GM18870 (cell line): ENCODE measurements at regions not wholly inside any gene's neighbourhood (a gene's known extent, or its start where the extent isn't known, plus 50 kb on each side); places are given as distances from the start of the nearest gene placed in this dataset.
A peak's percentile ranks its signal among the peaks of the same experiment; 100 is the strongest.
"Not testable (repeated sequence)": the region's sequence is repeated elsewhere in the genome, so short reads cannot be mapped to it uniquely, and the experiment has no call there.

ENCODE experiments used
- ATAC-seq: cut with Tn5 transposase; IDR thresholded peaks from one replicate; pipeline ENCODE4 v1.9.1; 2021; ENCODE audit warnings: moderate library complexity; ENCODE audit not compliant: unreplicated experiment

DNA sequence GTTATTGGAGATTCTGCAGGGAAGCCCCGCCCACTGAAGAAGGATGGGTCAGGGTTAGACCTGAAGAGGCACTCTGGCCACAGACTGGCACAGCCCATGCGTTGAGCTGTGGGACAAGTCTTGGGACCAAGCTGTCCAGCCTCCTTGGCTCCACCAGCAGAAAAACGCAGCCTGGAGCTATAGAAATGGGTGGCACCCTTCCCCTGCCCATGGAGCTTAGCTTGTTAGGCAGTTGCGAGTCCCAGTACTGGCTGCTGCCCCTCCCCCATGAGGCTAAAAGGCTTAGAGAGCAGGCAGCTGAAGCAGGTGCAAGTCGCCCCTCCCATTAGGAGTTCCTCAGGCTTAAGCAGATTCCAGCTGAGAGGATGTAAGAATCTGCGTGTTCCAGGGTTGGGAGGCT is 1124.0 kb upstream of the TMEM132C start:
- ATAC-seq: no peak

DNA sequence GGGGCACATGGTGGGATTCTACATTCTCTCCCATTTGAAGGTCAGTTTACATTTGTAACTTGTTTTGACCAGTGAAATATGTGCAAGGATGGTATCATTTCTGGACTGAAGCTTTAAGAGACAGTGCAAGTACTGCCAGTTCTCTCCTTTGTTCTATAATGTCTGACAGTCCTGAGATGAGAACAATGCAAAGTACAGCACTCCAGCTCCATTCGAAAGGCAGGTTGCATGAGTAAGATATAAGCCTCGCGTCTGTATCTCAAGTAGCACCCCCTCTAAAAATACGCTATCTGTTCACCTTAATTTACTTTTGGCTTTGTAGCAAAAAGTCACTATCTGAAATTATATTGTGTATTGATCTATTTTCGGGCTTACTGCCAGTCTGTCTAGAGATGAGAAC is 1122.2 kb upstream of the TMEM132C start:
- no peak for ATAC-seq

DNA sequence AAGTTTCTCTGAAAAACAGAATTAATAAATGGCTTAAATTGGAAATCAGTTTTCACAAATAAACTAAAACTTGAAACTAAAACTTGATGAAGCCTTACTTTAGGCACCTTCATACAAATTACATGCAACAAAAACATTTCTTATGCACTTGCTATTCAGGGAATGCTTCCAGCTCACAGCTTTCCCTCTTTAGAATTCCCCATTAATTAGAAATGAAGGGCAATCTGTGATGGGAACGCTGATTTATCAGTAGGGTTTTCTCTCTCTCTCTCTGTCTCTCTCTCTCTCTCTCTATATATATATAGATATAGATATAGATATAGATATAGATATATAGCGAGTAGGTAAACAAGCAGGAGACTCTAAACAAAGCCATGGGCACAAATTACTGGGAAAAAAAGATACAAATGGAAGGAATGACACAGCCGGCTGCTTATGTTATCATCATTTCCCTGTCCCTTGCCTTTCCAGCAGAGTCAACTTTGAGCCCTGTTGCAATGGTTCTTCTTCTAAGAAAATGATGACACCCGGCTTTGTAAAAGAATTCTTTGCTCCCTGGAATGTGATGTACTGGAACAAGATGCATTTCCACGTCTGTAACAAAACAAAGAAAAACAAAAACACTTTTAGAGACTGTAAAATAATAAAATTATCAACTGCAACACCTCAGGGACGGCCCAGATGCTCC is 1121.6 kb upstream of the TMEM132C start:
- no peak for ATAC-seq

DNA sequence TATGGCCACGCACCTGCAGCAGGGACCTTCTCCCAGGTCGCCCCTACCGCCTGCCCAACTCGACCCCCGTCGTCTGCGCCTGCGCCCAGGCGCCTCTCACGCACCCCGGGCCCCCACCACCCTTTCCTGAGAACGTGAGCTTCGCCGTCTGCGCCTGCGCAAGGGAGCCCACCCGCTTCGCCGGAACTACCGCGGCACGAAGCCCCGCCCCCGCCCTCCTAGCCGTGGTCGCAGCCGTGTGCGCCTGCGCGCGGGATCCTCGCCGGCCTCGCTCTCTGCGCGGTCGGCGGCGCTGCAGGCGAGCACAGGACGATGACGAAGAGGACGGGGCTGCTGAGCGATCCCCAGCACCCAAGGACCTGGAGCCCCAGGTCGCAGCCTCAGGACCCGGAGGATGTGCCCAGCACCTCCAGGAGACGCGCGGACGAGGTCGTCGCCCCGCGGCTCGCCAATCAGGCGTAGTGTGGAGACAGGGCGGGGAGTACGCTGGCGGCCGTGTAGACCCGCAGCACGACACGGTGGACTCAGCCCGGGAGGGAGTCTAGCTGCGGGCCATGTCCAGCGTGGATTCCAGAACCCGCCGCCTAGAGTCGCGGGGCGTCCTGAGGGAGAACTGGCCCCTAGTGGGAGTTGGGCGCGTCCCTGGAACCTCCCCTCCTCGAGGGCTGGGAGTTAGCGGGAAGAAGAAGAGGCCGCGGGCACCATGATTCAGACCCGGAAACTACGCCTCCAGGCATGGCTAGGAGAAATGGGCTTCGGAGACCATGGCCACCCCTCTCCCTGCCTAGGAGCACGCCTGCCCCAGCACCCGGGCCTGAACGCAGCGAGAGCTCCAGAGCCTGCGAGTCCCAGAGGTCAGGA is 1120.8 kb upstream of the TMEM132C start:
- no peak for ATAC-seq

DNA sequence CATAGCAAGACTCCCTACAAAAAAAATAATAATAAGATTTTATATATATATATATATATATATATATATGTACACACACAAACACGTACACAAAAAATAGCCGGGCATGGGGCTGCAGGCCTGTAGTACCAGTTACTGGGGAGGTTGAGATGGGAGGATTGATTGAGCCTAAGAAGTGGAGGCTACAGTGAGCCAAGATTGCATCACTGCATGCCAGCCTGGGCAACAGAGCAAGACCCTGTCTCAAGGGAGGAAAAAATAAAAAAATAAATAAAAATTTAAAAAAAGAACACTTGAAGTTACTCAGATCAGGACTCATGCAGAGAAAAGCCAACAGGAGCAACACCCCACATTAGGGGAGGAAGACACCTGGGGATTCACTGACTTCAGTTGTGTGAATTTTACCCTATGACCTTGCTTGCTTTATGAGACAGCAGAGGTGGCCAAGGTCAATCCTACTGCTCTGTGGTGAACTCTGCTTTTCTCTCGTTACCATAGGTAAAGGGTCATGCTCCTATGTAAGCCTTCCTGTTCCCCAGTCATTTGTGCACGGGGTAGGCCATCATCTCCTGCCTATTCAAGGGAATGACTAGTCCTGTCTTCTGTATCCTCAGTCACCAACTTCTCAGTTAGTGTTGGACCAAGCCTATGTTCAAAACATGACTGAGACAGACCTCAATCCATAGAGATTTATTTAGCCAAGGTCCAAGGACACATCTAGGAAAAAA is 1119.8 kb upstream of the TMEM132C start:
- no peak for ATAC-seq

DNA sequence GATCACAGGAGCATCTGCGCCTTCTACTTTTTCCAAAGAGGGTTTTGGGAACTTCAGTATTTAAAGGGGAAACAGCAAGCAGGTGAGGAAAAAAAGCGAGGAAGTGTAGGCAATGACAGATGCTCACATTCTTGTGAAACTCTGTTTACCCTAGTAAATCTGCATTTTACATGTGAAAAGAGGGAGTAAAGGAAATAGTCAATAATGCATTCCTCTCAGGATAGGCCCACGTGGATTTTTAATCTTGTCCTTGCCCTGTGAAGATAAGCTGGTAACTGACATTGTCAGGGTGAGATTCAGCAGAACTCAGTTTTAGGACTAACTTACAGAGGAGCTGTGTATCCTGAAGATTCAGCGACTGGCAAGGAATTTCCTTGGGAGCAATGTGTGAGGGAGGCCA is 1119.2 kb upstream of the TMEM132C start:
- no peak for ATAC-seq

DNA sequence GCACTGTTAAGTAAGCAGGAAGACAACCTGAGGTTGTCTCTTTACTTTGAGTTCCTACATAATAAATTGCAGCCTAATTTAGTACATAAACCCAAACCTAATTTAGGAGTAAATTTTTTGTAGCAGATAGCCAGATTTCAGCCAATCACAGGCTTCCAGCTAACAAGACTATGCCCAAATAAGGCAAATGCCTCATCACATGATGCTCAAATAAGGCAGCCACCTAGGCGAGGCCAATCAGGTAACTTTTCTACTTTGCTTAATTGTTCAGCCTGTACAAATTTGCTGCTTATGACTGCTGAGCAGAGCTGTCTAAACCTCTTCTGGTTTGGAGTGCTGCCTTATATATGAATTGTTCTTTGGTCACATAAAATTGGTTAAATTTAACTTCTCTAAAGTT is 1118.7 kb upstream of the TMEM132C start:
- ATAC-seq: no peak

DNA sequence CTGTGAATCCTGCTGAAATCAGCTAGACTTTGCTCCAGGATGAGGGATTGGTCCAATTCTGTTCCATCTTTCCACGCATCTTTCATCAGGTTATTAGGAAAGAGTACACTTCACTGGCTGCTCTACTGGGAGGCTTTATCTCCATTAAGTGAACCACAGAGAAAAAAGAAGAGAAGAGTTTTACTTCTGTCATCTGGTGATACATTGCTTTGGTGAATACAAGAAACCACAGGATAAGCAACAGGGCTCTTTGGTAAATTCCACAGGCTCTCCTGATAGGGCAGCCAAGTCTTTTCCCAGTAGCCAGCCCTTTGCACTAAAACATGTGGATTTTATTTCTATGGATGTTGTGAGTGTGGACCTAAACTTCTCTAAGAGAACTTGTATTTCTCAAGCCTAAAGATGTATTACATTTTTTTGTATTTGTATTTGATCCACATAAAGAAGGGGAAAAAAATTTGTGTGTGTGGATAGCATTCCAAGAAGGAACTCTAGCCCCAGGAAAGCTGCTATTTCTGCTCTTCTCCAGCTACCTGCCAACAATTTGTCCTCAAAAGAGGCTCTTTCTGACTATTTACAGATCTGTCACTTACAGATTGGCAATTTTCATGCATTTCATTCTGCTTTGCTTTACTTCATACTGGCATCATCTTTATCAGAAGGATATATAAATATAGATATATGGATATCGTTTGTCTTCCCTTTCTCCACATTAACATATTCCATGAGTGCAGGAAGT is 1117.6 kb upstream of the TMEM132C start:
- ATAC-seq: no peak

DNA sequence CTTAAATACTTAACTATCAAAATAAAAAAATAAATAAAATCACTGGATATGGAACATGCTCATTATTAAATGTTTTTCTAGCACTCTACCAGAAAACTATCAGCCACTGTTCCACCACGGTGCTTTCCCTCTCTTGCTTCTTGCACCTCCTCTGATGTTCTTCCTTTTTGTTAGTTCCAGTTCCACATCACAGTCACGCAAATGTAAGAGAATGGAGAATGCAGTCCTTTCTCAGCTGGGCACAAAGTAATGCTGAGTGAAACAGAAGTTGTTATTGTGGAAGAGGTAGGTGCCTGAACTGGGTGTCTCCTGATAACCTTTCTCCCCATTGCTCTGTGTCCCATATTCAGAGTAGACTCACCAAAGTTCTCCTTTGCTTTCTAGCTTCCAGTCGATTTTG is 1116.9 kb upstream of the TMEM132C start:
- peak; percentile 77 for ATAC-seq

DNA sequence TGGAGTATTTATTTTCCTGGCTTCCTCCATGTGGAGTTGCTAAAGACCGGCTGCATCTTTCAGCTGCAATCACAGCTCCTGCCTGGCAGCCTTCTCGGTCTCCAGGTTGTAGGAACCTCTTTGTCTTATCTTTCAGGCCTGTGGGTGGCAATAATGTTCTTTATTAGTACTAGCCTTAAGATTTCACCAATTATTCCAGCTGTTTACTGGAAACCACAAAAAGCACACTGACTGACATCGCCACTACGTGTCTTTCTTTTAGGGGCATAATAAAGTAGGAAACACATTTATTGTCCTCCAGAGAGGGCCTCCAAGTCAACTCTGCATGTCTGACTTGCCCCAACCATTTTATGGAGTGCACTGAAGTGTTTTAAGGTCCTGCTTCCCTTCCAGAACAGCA is 1116.5 kb upstream of the TMEM132C start:
- ATAC-seq: peak; percentile 13

DNA sequence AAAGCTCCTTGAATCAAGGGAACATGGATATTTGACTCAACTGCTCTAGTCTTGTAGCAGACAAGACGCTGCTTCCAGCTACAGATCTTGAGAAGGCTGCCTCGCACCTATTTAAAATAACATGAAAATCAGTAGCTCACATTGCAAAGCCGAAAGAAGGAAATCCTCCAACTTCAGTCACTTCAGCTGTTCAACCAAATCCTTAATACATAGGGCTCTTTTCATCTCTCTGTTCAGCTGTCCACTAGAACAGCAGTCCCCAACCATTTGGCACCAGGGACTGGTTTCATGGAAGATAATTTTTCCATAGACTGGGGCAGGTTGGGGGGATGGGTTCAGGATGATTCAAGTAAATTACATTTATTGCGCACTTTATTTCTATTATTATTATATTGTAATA is 1116.0 kb upstream of the TMEM132C start:
- ATAC-seq: no peak

DNA sequence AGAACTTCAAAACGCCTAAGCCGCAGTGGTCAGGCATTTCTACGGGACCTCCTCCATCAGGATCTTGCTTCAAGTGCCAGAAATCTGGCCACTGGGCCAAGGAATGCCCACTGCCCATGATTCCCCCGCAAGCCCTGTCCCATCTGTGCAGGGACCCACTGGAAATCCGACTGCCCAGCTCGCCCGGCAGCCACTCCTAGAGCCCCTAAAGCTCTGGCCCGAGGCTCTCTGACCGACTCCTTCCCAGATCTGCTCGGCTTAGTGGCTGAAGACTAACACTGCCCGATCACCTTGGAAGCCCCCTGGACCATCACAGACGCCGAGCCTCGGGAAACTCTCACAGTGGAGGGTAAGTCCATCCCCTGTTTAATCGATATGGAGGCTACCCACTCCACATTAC is 1113.0 kb upstream of the TMEM132C start:
- no peak for ATAC-seq

DNA sequence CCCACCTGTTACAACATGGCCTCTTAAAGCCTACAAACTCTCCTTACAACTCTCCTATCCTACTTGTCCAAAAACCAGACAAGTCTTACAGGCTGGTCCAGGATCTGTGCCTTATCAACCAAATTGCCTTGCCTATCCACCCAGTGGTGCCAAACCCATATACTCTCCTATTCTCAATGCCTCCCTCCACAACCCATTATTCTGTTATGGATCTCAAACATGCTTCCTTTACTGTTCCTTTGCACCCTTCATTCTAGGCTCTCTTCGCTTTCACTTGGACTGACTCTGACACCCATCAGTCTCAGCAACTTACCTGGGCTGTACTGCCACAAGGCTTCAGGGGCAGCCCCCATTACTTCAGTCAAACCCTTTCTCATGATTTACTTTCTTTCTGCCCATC is 1112.1 kb upstream of the TMEM132C start:
- not testable (repeated sequence) for ATAC-seq

DNA sequence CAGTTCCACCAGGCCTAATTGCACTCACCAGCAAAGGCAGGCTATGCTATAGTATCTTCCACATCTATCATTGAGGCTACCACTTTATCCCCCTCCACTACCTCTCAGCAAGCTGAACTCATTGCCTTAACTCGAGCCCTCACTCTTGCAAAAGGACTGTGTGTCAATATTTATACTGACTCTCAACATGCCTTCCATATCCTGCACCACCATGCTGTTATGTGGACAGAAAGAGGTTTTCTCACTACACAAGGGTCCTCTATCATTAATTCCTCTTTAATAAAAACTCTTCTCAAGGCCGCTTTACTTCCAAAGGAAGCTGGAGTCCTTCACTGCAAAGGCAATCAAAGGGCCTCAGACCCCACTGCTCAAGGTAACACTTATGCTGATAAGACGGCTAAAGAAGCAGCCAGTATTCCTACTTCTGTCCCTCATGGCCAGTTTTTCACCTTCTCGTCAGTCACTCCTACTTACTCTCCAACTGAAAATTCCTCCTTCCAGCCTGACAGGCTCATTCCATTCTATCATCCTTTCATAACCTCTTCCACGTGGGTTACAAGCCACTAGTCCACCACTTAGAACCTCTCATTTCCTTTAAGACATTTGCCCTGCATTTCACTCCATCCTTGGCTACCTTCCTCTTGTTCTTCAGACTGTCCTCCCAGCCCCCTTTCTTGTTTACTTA is 1110.9 kb upstream of the TMEM132C start:
- not testable (repeated sequence) for ATAC-seq

DNA sequence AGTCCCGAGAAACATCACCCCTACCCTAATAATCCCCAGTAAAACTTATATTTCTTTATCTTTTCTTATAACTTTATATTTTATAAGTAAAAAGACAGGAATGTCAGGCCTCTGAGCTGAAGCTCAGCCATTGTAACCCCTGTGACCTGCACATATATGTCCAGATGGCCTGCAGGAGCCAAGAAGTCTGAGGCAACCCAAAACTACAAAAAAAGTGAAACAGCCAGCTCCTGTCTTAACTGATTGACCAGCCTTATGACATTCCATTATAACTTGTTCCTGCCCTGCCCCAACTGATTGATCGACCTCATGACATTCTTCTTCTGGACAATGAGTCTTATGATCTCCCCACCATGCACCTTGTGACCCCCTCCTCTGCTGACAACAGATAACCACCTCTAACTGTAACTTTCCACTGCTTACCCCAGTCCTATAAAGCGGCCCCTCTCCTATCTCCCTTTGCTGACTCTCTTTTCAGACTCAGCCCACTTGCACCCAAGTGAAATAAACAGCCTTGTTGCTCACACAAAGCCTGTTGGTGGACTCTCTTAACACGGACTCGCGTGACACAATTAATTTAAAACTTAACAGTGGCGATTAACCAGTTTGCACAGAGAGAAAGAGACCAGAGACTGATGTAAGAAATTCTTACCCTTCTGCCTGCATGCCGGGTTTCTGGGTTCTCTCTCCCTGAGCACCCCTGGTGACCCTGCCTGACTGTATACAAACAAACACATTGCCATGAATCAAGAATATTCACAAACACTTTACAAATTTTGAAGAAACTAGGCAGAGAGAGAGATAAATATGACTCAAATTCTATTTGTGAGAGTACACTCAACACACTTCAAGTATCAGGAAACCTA is 1109.2 kb upstream of the TMEM132C start:
- ATAC-seq: not testable (repeated sequence)

DNA sequence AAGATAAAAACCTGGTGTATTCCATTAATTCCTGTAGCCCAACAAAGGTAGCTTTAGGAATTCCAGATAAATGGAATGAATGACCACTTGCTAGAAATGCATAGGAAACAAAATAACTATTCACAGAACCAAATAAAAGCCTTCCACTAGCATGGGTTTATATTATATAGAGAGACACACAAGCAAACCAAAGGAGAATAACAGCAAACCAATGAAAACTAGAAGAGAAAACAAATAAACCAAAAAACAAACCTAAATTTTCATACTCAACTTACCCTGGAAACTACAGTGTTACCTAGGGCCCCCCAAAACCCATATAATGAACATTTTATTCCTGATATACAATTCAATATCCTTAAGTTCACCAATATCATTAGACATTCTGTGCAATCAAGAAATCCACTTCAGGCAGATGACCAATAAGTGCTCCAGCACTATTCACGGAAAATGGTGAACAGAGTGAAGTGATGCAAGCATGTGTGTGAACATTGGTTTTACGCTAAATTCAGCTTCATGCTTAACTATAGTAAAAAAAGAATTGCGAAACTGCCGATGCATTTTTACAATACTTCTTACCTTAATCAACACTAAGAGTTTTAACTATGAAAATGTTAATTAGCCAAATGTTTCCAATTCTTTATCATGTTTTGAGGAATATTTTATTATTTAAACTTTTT is 1108.4 kb upstream of the TMEM132C start:
- ATAC-seq: no peak

DNA sequence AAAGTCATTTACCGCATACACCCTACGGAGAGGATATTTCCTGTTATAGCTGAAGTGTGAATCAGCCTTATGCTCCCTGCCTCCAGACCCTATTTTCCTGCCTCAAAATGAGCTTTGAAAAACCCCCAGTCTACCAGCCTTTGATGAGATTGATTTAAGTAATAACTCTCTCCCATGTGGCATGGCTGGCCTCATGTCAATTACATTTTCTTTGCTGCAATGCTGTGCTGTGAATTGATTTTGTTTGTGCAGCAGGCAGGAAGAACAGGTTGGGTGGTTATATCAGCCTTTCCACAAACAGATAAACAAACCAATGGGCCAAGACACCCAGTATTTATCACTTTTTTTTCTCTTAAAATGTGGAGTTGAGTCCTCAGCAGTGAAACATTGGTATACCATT is 1105.5 kb upstream of the TMEM132C start:
- no peak for ATAC-seq

DNA sequence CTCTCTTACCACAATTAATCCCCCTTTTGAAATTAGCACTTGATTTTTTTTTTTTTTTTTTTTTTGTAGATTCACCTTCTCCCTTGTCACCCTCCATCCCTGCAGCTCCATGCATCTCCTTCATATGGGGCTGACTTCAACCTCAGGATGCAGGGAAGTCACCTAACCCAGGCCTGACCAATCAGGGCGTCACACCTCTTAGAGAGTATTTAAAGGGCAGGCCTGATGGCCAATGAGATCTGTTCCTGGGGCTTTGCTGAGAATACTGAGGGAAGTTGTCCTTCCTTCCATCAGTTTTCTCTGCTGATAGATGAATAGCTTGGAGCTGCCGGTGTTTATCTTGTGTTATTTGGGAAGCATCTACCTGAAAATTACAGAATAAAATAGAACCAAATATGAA is 1104.7 kb upstream of the TMEM132C start:
- no peak for ATAC-seq

DNA sequence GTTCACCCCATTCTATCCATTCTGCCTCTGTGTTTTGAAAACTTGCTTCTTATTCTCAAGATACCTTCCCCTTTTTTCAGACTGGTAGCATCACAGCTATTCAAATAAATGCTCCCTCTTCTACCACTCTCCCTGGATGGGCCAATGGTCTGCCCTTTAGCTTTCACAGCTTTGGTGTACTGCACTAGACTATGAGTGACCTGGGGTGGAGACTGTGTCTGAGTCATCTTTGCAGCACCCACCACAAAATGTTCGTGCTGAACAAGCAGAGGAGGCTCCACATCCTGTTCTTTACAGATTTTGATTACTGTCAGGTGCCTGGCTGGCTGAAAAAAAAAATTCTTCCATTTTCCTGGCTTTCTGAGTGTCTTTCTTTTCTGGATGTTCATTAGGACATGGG is 1104.1 kb upstream of the TMEM132C start:
- ATAC-seq: peak; percentile 85
